Spinal cord (tissue), 9 donors: ENCODE measurements at regions not wholly inside any gene's neighbourhood (a gene's known extent, or its start where the extent isn't known, plus 50 kb on each side); places are given as distances from the start of the nearest gene placed in this dataset.

Experiments used
- DNase-seq, 6 donors: peaks; one replicate each; pipeline versions ENCODE4 v3.0.0 to v3.0.0-alpha.2; 2013 to 2015; ENCODE audit warnings: low spot score in 6 of 6, low read depth in 4 of 6
- H3K27ac ChIP-seq: one replicate; pipeline ENCODE4 v1.5.1; 2013; ENCODE audit warnings: low read depth, low read length, control low read depth
- H3K27me3 ChIP-seq: one replicate; pipeline ENCODE4 v1.6.1; 2013; ENCODE audit warnings: low read length; ENCODE audit not compliant: control insufficient read depth, insufficient read depth
- H3K36me3 ChIP-seq: one replicate; pipeline ENCODE4 v1.6.1; 2013; ENCODE audit warnings: low read length; ENCODE audit not compliant: control insufficient read depth, insufficient read depth
- H3K4me1 ChIP-seq: one replicate; pipeline ENCODE4 v1.6.1; 2013; ENCODE audit warnings: low read length; ENCODE audit not compliant: control insufficient read depth, insufficient read depth
- H3K4me3 ChIP-seq: one replicate; pipeline ENCODE4 v1.5.1; 2013; ENCODE audit warnings: low read depth, low read length, control low read depth
- H3K9me3 ChIP-seq: one replicate; pipeline ENCODE4 v1.6.1; 2013; ENCODE audit warnings: low read length; ENCODE audit not compliant: control insufficient read depth, insufficient read depth
- WGBS: methylation state at CpG from one replicate; pipeline ENCODE4 v1.1.5; 2013; ENCODE audit warnings: missing lambda C conversion rate; ENCODE audit not compliant: insufficient coverage; 5-methylcytosine and 5-hydroxymethylcytosine counted together
- donor health status: healthy.

DNA sequence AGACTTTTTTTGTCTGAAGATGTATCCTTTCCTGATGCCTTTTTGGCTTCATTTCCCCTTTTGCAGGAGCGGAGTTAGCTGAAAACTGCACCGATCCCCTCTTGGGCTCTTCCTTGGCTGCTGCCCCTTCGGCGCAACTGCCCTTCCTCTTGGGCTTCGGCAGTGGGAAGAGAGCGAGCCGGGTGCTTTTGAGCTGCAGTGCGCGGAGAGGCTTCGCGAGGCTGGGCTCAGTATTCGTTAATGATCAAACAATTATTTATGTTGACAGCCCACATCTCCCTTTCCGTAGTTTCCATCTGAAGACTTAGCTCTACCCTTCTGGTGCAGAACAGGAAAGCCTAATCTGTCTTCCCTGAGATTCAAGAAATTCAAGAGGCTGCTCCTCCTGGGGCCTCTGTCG lies 170.8 kb downstream of the CSNK2A3 start:
- no peak overlapping the region for H3K4me3 ChIP-seq
- no peaks in the 10 kb centered on the region for H3K27me3 ChIP-seq
- no peaks in the 10 kb centered on the region for H3K9me3 ChIP-seq
- no peak overlapping the region for H3K27ac ChIP-seq
- WGBS, result 76% methylated on average over 11 of the region's 14 CpGs
- H3K4me1 ChIP-seq, result peaks cover 16% of the 10 kb centered on the region
- no peak for DNase-seq
- no peaks in the 10 kb centered on the region for H3K36me3 ChIP-seq

DNA sequence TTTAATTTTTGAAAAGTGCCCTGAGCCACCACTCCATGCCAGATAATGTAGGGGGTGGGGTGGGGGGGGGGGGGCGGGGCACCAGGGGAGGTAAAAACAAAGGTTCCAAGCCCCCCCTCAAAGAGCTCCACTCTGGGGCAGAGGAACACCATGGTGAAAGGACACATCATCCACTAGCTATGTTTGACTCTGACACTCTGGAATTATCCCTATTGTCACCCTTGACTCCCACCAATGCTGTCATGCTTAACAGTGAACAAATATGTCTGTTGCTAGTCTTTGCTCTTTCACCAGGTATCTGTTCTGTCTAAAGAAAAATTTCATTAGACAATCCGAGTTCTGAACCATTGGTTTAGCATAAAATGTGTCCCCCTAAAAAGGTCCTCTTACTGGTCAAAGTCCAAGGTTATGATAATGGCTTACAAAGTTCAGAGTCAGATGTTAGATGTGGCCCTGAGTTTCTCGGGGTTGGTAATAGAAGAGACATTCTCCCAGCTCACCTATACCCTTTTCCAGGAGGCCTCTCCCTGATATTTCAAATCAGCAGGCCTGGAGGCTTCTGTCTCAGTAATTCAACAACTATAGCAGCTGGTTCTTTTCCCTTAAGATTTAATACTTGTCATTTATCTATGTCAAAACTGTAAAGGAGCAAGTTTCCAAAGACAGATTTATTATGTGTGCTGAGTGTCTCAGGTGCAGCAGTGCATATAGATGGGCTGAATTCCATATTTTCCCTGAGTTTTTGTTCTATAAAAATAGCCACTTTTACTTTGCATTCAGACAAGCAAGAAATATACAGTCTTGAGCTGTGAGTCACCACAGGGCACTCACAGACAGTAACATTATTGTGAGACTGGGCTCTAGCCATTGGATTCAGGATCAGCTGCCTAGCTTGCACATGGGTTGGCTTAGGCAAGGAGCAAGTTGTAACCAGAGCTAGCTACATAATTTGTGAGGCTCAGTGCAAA lies 174.1 kb downstream of the CSNK2A3 start:
- no CpG with 5 or more reads among the region's 3 CpGs for WGBS
- H3K4me1 ChIP-seq, result peaks cover 22% of the 10 kb centered on the region
- no peak overlapping the region for H3K4me3 ChIP-seq
- H3K27me3 ChIP-seq, result no peaks in the 10 kb centered on the region
- DNase-seq, result peak in 4 of 6 donors; percentile 42 to 78 (median 58)
- H3K9me3 ChIP-seq, result no peaks in the 10 kb centered on the region
- H3K27ac ChIP-seq, result peak overlapping the region; percentile 75
- H3K36me3 ChIP-seq, result no peaks in the 10 kb centered on the region

DNA sequence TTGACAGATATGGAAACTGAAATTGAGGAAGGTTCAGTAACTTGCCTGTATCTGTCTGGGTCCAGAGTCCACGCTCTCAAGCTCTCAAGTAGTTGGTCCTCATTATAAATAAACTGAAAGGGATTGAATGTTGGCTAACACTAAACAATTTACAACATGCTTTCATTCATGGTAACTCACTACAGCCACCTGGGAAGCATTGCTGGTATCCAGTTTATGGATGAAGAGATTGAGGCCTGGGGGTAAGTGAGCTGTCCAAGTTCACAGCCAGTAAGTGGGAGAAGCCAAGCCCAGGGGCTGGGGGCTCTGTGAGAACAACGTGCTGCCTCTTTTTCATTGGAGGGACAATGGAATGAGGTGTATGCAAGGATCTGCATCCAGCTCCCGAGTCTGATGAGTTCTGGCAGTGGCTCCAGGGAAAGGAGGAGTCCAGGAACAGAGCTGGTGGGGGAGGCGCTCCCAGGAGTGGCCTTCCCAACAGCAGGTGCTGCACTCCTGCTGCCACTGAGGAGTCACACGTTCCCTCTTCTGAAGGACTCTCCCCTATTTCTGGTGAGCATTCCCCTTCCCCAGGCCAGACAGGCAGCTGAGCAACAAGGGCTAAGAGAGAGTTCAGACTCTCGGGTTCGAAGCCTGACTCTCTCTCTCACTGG lies 175.8 kb downstream of the CSNK2A3 start:
- Histone ChIP-seq H3K4me3 (no peak overlapping the region), H3K9me3 (peaks cover 1% of the 10 kb centered on the region), H3K4me1 (peaks cover 22% of the 10 kb centered on the region), H3K36me3 (no peaks in the 10 kb centered on the region), H3K27me3 (no peaks in the 10 kb centered on the region), H3K27ac (no peak overlapping the region)
- WGBS, result 60% methylated on average over 4 of the region's 7 CpGs
- no peak for DNase-seq

DNA sequence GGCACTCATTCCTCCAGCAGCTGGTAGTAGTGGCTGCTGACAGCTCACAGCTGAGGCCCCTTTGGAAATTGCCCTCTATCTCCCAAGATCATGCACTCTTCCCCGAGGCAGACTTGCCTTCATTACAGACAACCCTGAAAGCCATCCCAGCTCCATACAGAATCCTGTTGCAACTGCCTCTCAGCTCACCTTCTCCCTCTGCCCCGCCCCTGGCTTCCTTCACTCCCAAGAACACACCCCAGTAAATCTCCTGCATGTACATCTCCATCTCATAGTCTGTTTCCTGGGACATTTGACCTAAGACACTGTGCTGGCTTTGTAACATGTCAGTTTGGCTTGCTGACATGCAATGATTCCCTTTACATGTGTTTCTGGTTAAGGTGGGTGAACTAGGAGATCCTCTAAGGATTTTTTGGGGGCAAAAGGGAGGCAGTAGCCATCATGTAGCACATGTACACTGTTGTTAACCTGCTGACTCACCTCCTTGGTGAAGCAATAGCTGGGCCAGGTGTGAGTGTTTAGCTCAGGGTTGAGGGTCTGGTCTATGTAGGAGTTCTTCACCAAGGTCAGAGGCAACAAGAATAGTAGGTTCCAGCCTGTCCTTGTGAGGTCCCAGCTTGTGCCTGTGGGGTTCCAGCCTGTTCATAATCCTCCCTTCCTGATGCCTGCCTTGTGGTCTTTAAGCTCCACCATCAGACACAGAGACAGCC lies 179.6 kb downstream of the CSNK2A3 start:
- WGBS, result 87% methylated on average over 2 of the region's 2 CpGs

GRCh38 chr11:11171854-11172253 lies 181.2 kb downstream of the CSNK2A3 start:
- DNase-seq, result peak in 1 of 6 donors; percentile 14
- peaks cover 1% of the 10 kb centered on the region for H3K9me3 ChIP-seq
- H3K36me3 ChIP-seq, result no peaks in the 10 kb centered on the region
- H3K27me3 ChIP-seq, result no peaks in the 10 kb centered on the region
- WGBS, result 100% methylated on average over 1 of the region's 1 CpG
- no peak overlapping the region for H3K4me3 ChIP-seq
- peaks cover 4% of the 10 kb centered on the region for H3K4me1 ChIP-seq
- no peak overlapping the region for H3K27ac ChIP-seq

More for the DNA sequence above, 179.6 kb downstream of the CSNK2A3 start:
- Histone ChIP-seq H3K27me3 (no peaks in the 10 kb centered on the region), H3K4me1 (peaks cover 10% of the 10 kb centered on the region), H3K4me3 (no peak overlapping the region), H3K9me3 (peaks cover 1% of the 10 kb centered on the region), H3K36me3 (no peaks in the 10 kb centered on the region), H3K27ac (no peak overlapping the region)
- no peak for DNase-seq

GRCh38 chr11:11171285-11171684 lies 181.8 kb downstream of the CSNK2A3 start:
- H3K4me3 ChIP-seq, result no peak overlapping the region
- WGBS, result 79% methylated on average over 2 of the region's 3 CpGs
- peaks cover 1% of the 10 kb centered on the region for H3K9me3 ChIP-seq
- peaks cover 4% of the 10 kb centered on the region for H3K4me1 ChIP-seq
- H3K27ac ChIP-seq, result no peak overlapping the region
- H3K27me3 ChIP-seq, result no peaks in the 10 kb centered on the region
- no peak for DNase-seq
- H3K36me3 ChIP-seq, result no peaks in the 10 kb centered on the region

DNA sequence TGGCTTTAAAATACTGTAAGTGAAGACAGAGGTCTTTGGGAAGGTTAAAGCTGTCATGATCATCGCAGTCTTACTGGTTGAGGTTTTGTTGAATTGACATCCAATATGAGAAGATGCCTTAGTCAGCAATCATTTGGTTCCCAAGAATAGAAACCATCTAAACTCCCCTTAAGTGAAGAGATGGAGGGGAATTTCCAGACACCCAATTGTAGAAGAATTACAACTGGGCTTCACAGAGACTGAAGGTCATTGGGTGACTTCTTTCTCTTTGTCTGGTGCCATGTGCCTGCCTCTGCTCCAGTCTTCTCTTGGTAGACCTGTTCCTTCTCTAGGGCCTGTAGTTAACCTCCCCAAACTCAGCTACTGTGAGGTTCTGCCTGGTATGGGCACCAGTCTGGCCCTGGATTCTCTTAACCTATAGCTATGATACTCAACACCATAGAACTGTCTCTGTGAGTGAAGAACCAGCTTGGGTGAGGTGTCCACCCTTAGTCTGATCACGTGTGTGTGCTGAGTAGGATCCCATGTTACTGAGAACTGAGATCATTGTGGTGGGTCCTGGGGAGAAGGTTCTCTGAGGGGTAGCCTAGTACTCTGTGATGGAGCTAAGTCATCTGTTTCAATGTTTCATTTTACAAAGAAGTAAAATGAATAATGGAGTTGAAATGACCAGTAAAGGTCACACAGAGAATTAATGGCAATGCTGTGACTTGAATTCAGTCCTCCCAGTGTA lies 182.5 kb downstream of the CSNK2A3 start:
- no peak overlapping the region for H3K27ac ChIP-seq
- peaks cover 1% of the 10 kb centered on the region for H3K9me3 ChIP-seq
- H3K4me1 ChIP-seq, result peaks cover 4% of the 10 kb centered on the region
- H3K4me3 ChIP-seq, result no peak overlapping the region
- no peaks in the 10 kb centered on the region for H3K36me3 ChIP-seq
- no CpG with 5 or more reads among the region's 2 CpGs for WGBS
- DNase-seq, result no peak
- H3K27me3 ChIP-seq, result no peaks in the 10 kb centered on the region

GRCh38 chr11:11169715-11170351 lies 183.2 kb downstream of the CSNK2A3 start:
- Histone ChIP-seq H3K4me3 (no peak overlapping the region), H3K4me1 (peaks cover 4% of the 10 kb centered on the region), H3K27ac (no peak overlapping the region), H3K36me3 (no peaks in the 10 kb centered on the region), H3K9me3 (peaks cover 1% of the 10 kb centered on the region), H3K27me3 (no peaks in the 10 kb centered on the region)
- WGBS, result 90% methylated on average over 2 of the region's 4 CpGs
- DNase-seq, result no peak

- no peaks in the 10 kb centered on the region for H3K4me1 ChIP-seq
- no peaks in the 10 kb centered on the region for H3K27me3 ChIP-seq
- WGBS, result 19% methylated on average over 3 of the region's 3 CpGs
- H3K36me3 ChIP-seq, result no peaks in the 10 kb centered on the region
- peak in 2 of 6 donors; percentile 21 to 54 for DNase-seq
- no peaks in the 10 kb centered on the region for H3K9me3 ChIP-seq
- no peak overlapping the region for H3K4me3 ChIP-seq
- H3K27ac ChIP-seq, result no peak overlapping the region
Measured at GRCh38 chr11:11167806-11168205, 185.2 kb downstream of the CSNK2A3 start.
